ENCODE measurements at regions not wholly inside any gene's neighbourhood (a gene's known extent, or its start where the extent isn't known, plus 50 kb on each side); places are given as distances from the start of the nearest gene placed in this dataset.

- DNase-seq = no peak
Measured at GRCh38 chrX:26070882-26071281, 67.3 kb upstream of the MAGEB18 start.

DNA sequence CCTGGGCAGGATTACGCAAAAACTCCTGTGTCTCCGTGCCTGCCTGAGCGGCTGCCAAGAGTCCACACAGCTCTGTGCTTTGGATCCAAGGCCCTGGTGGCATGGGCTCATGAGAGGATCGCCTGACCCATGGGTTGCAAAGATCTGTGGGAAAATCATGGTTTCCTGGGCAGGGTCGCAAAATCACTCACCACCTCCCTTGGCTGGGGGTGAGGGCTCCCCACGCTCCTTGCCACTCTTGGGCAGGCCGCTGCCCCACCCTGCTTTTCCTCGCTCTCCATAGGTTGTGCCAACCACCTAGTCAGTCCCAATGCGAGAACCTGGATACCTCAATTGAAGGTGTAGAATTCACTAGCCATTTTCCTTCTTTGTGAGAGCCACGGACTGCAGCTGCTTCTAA lies 66.5 kb upstream of the MAGEB18 start:
- no peak for DNase-seq

- DNase-seq = peak; percentile 4 to 9
Measured at GRCh38 chrX:26083093-26083492, 55.0 kb upstream of the MAGEB18 start.
